HEK293 (cell line): ENCODE measurements at regions not wholly inside any gene's neighbourhood (a gene's known extent, or its start where the extent isn't known, plus 50 kb on each side); places are given as distances from the start of the nearest gene placed in this dataset.

Experiments
- CTCF ChIA-PET: fragments of 350-600 bp; formaldehyde crosslinking; extraction: SDS; loops from one replicate; lab custom pipeline; 2021; ENCODE audit warnings: antibody characterized with exemption; lab: Yijun Ruan, JAX
- POLR2A ChIA-PET: fragments of 300-600 bp; formaldehyde crosslinking; extraction: SDS; loops from one replicate; lab custom pipeline; 2020; ENCODE audit warnings: antibody characterized with exemption, inconsistent platforms; lab: Yijun Ruan, JAX
- H3K27ac ChIP-seq: fragments of 200-500 bp; sonication (Bioruptor generic); 2 replicates; pipeline ENCODE4 v1.5.1; 2014; ENCODE audit warnings: low read depth, low read length, control low read depth, inconsistent platforms; ENCODE audit errors: extremely low read depth
- H3K36me3 ChIP-seq, 2 experiments: fragments of 200-500 bp in 1 of 2; sonication (Bioruptor generic) in 1 of 2; 1 replicate in 1 of 2; 2 replicates in 1 of 2; pipeline ENCODE4 v1.5.1; 2014 to 2017; ENCODE audit warnings: inconsistent platforms in 2 of 2, low read length in 2 of 2; ENCODE audit not compliant: control insufficient read depth in 2 of 2, insufficient read depth in 1 of 2
- H3K4me1 ChIP-seq: fragments of 200-500 bp; sonication (Bioruptor generic); 2 replicates; pipeline ENCODE4 v1.5.1; 2014; ENCODE audit warnings: mild to moderate bottlenecking, low read length, inconsistent platforms; ENCODE audit not compliant: control insufficient read depth, insufficient read depth
- H3K4me3 ChIP-seq: 2 replicates; pipeline ENCODE4 v1.5.1; 2011; ENCODE audit warnings: low read depth, mild to moderate bottlenecking, control low read depth, low read length, moderate library complexity
- H3K9me3 ChIP-seq: fragments of 200-500 bp; sonication (Bioruptor generic); 2 replicates; pipeline ENCODE4 v1.5.1; 2014; ENCODE audit warnings: low read depth, low read length, inconsistent platforms; ENCODE audit not compliant: control insufficient read depth, insufficient read depth
- AEBP2 ChIP-seq: fragments of 450-650 bp; formaldehyde crosslinking; IDR thresholded peaks from 2 replicates; pipeline ENCODE4 v1.5.1; 2016; ENCODE audit warnings: missing biosample characterization, missing genetic modification characterization, borderline replicate concordance
- BCL11B ChIP-seq: fragments of 450-650 bp; formaldehyde crosslinking; IDR thresholded peaks from 2 replicates; pipeline ENCODE4 v1.5.1; 2016; ENCODE audit warnings: low read depth, missing biosample characterization, missing genetic modification characterization
- BCL6B ChIP-seq: fragments of 450-650 bp; formaldehyde crosslinking; IDR thresholded peaks from 2 replicates; pipeline ENCODE4 v1.5.1; 2017; ENCODE audit warnings: missing biosample characterization, missing genetic modification characterization
- KLF17 ChIP-seq: fragments of 450-650 bp; formaldehyde crosslinking; IDR thresholded peaks from 2 replicates; pipeline ENCODE4 v1.5.1; 2016; ENCODE audit warnings: missing biosample characterization, missing genetic modification characterization
- REPIN1 ChIP-seq: fragments of 450-650 bp; formaldehyde crosslinking; IDR thresholded peaks from 2 replicates; pipeline ENCODE4 v1.5.1; 2017; ENCODE audit warnings: missing biosample characterization, missing genetic modification characterization, low read depth
- SP2 ChIP-seq: fragments of 450-650 bp; formaldehyde crosslinking; IDR thresholded peaks from 2 replicates; pipeline ENCODE4 v1.5.1; 2016; ENCODE audit warnings: missing biosample characterization, missing genetic modification characterization
- ZNF140 ChIP-seq: fragments of 450-650 bp; formaldehyde crosslinking; IDR thresholded peaks from 2 replicates; pipeline ENCODE4 v1.5.1; 2016; ENCODE audit warnings: missing biosample characterization, missing genetic modification characterization
- ZNF174 ChIP-seq: fragments of 450-650 bp; formaldehyde crosslinking; IDR thresholded peaks from 2 replicates; pipeline ENCODE4 v1.5.0; 2017; ENCODE audit warnings: missing biosample characterization, mild to moderate bottlenecking, missing genetic modification characterization
- ZNF239 ChIP-seq: fragments of 450-650 bp; formaldehyde crosslinking; IDR thresholded peaks from 2 replicates; pipeline ENCODE4 v1.5.1; 2016; ENCODE audit warnings: missing biosample characterization, missing genetic modification characterization
- ZNF280D ChIP-seq: fragments of 450-650 bp; formaldehyde crosslinking; IDR thresholded peaks from 2 replicates; pipeline ENCODE4 v1.5.1; 2016; ENCODE audit warnings: missing biosample characterization, missing genetic modification characterization
- ZNF37A ChIP-seq: fragments of 450-650 bp; IDR thresholded peaks from 2 replicates; pipeline ENCODE4 v1.5.1; 2018; ENCODE audit warnings: missing biosample characterization, missing genetic modification characterization
- ZNF692 ChIP-seq: fragments of 450-650 bp; formaldehyde crosslinking; IDR thresholded peaks from 2 replicates; pipeline ENCODE4 v1.5.1; 2016; ENCODE audit warnings: missing biosample characterization, missing genetic modification characterization
- ZNF704 ChIP-seq: fragments of 450-650 bp; formaldehyde crosslinking; IDR thresholded peaks from 2 replicates; pipeline ENCODE4 v1.5.1; 2016; ENCODE audit warnings: missing biosample characterization, missing genetic modification characterization

- no peak overlapping the region for H3K27ac ChIP-seq
- no peaks in the 10 kb centered on the region for H3K9me3 ChIP-seq
- ChIA-PET CTCF (interaction anchor here (0.5 kb wide), 1 partner anchor 25 kb away, joined by 3 read pairs; no protein-coding TSS in a partner anchor), POLR2A (no interaction called here)
- TF ChIP-seq AEBP2 (tag by site-specific recombination) (no peak), ZNF239 (tag by site-specific recombination) (no peak), ZNF140 (tag by site-specific recombination) (no peak), SP2 (tag by site-specific recombination) (no peak), KLF17 (tag by site-specific recombination) (no peak), ZNF174 (tag by site-specific recombination) (no peak), ZNF704 (tag by site-specific recombination) (no peak), BCL11B (tag by site-specific recombination) (no peak)
- H3K4me3 ChIP-seq = no peak overlapping the region
- no peaks in the 10 kb centered on the region for H3K36me3 ChIP-seq
- H3K4me1 ChIP-seq = no peaks in the 10 kb centered on the region
Observed at GRCh38 chr6:168858926-168859325, 394.7 kb downstream of the THBS2 start.

GRCh38 chr6:168856914-168857313 lies 396.7 kb downstream of the THBS2 start:
- Histone ChIP-seq H3K27ac (no peak overlapping the region), H3K4me1 (no peaks in the 10 kb centered on the region), H3K4me3 (no peak overlapping the region), H3K36me3 (no peaks in the 10 kb centered on the region), H3K9me3 (no peaks in the 10 kb centered on the region)
- TF ChIP-seq BCL6B (no peak), REPIN1 (no peak), ZNF37A (tag by site-specific recombination) (no peak), ZNF280D (no peak), ZNF692 (tag by site-specific recombination) (no peak)
- POLR2A ChIA-PET = no interaction called here
- CTCF ChIA-PET = interaction anchor here (0.6 kb wide), 1 partner anchor 518 kb away, joined by 4 read pairs; no protein-coding TSS in a partner anchor
